PC-3 (cell line): ENCODE measurements at regions not wholly inside any gene's neighbourhood (a gene's known extent, or its start where the extent isn't known, plus 50 kb on each side); places are given as distances from the start of the nearest gene placed in this dataset.

Experiments
- EZH2 ChIP-seq: fragments of 300-600 bp; sonication (generic); IDR thresholded peaks from one replicate; pipeline ENCODE4 v1.6.1; 2017; ENCODE audit warnings: antibody characterized with exemption, mild to moderate bottlenecking, low read length; ENCODE audit not compliant: unreplicated experiment
- EZH2phosphoT487 ChIP-seq: fragments of 300-600 bp; sonication (generic); IDR thresholded peaks from 2 replicates; pipeline ENCODE4 v1.6.1; 2018; ENCODE audit warnings: mild to moderate bottlenecking, antibody characterized with exemption, low read length, borderline replicate concordance
- TF ChIP-seq, protein P1 (sequence below): fragments of 300-600 bp; sonication (generic); conservative IDR thresholded peaks from 2 replicates; pipeline ENCODE4 v1.5.1; 2017; ENCODE audit warnings: antibody characterized with exemption, low read depth, mild to moderate bottlenecking, low read length

- TF ChIP-seq, protein P1, sequence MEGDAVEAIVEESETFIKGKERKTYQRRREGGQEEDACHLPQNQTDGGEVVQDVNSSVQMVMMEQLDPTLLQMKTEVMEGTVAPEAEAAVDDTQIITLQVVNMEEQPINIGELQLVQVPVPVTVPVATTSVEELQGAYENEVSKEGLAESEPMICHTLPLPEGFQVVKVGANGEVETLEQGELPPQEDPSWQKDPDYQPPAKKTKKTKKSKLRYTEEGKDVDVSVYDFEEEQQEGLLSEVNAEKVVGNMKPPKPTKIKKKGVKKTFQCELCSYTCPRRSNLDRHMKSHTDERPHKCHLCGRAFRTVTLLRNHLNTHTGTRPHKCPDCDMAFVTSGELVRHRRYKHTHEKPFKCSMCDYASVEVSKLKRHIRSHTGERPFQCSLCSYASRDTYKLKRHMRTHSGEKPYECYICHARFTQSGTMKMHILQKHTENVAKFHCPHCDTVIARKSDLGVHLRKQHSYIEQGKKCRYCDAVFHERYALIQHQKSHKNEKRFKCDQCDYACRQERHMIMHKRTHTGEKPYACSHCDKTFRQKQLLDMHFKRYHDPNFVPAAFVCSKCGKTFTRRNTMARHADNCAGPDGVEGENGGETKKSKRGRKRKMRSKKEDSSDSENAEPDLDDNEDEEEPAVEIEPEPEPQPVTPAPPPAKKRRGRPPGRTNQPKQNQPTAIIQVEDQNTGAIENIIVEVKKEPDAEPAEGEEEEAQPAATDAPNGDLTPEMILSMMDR = no peak
- TF ChIP-seq EZH2 = no peak
- no peak for TF ChIP-seq EZH2phosphoT487
Measured at GRCh38 chr9:13520069-13520468, 240.6 kb upstream of the MPDZ start.
